Effector memory CD4-positive, alpha-beta T cell (primary cell): ENCODE measurements at regions not wholly inside any gene's neighbourhood (a gene's known extent, or its start where the extent isn't known, plus 50 kb on each side); places are given as distances from the start of the nearest gene placed in this dataset.

Source experiments
- DNase-seq, 3 donors: peaks; one replicate each; pipeline ENCODE4 v3.0.0-alpha.2; 2020
- H3K27ac ChIP-seq: 2 replicates; pipeline ENCODE4 v1.7.0; 2013; ENCODE audit warnings: mild to moderate bottlenecking, low read length, moderate library complexity; ENCODE audit not compliant: insufficient read depth, poor library complexity, severe bottlenecking
- H3K27me3 ChIP-seq: replicated peaks from 2 replicates; pipeline ENCODE4 v1.7.0; 2013; ENCODE audit warnings: mild to moderate bottlenecking, low read length; ENCODE audit not compliant: insufficient read depth, control insufficient read depth, poor library complexity, severe bottlenecking
- H3K36me3 ChIP-seq: 2 replicates; pipeline ENCODE4 v1.7.0; 2013; ENCODE audit warnings: mild to moderate bottlenecking, low read length, moderate library complexity; ENCODE audit not compliant: control insufficient read depth, insufficient read depth
- H3K4me1 ChIP-seq: 2 replicates; pipeline ENCODE4 v1.7.0; 2013; ENCODE audit warnings: low read length, mild to moderate bottlenecking; ENCODE audit not compliant: control insufficient read depth, insufficient read depth, poor library complexity, severe bottlenecking
- H3K4me3 ChIP-seq: 2 replicates; pipeline ENCODE4 v1.7.0; 2013; ENCODE audit warnings: low read length, low read depth, mild to moderate bottlenecking; ENCODE audit not compliant: insufficient read depth, poor library complexity, severe bottlenecking
- H3K9me3 ChIP-seq: 2 replicates; pipeline ENCODE4 v1.7.0; 2013; ENCODE audit warnings: mild to moderate bottlenecking, low read length, moderate library complexity; ENCODE audit not compliant: control insufficient read depth

DNA sequence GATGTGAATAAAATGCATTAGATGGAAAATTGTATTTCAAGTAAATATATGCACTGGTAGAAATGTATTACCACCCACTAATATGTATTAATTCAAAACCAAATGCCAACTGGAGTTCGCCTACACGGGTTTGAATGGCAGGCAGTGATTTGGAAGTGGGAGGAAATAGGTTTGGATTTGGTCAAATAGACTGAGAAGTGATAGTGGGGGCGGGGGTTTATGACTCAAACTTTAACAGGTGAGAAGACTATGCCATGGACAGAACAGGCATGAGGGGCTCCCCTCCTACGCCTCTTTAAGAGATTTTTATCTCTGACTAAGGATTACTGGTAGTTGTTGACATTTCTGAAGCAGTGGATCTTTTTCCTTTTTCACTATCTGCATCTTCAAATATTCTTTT is 677.8 kb downstream of the NTRK3 start:
- H3K9me3 ChIP-seq = no peaks in the 10 kb centered on the region
- no peak overlapping the region for H3K27ac ChIP-seq
- no peaks in the 10 kb centered on the region for H3K27me3 ChIP-seq
- DNase-seq = no peak
- H3K36me3 ChIP-seq = no peaks in the 10 kb centered on the region
- no peak overlapping the region for H3K4me3 ChIP-seq
- H3K4me1 ChIP-seq = no peaks in the 10 kb centered on the region

DNA sequence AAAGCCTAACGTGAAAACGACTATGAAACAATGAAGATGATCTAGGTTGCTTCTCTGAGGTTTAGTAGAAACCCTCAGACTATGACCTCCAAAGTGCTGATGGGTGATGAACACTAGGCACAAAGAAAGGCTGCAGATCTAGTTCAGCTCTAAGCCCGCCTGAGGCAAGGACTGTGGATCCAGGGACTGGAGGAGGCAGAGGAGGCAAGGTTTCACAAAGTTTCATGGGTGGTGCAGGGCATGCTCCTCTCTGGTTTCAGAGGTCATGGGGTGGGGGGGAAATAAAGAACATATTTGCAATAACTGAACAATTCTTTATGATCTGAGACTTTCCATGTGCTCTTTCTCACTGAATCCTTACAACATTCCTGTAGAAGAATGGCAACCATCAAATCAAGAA is 679.2 kb downstream of the NTRK3 start:
- no peaks in the 10 kb centered on the region for H3K27me3 ChIP-seq
- DNase-seq = no peak
- H3K36me3 ChIP-seq = no peaks in the 10 kb centered on the region
- no peaks in the 10 kb centered on the region for H3K4me1 ChIP-seq
- H3K4me3 ChIP-seq = no peak overlapping the region
- no peak overlapping the region for H3K27ac ChIP-seq
- no peaks in the 10 kb centered on the region for H3K9me3 ChIP-seq

DNA sequence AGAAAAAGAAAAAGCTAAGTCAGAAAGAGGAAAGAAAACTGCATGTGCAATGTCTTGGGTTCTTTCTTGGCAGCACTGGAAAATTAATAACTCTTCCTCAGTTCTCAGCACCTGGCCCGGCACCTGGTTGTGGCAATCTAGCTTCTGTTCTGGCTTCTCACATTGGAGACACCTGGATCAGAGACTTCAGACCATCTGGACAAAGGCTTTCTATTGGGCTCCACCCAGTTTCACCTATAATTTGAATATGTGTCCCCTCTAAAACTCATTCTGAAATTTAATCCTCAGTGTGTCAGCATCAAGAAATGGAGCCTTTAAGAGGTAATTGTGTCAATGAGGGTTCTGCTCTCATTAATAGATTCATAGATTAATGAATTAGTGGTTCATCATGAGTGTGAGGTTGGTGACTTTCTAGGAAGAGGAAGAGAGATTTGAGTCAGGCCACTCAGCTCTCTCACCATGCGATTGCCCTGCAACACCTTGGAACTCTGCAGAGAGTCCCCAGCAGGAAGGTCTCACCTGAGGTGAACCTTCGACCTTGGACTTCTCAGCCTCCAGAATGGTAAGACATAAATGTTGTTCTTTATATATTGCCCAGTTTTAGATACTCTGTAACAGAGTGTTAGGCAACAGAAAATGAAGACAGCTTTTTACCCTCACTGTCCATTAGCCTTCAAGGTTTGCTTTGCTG is 679.9 kb downstream of the NTRK3 start:
- Histone ChIP-seq H3K4me3 (no peak overlapping the region), H3K36me3 (no peaks in the 10 kb centered on the region), H3K4me1 (no peaks in the 10 kb centered on the region), H3K9me3 (no peaks in the 10 kb centered on the region), H3K27me3 (no peaks in the 10 kb centered on the region), H3K27ac (no peak overlapping the region)
- no peak for DNase-seq

DNA sequence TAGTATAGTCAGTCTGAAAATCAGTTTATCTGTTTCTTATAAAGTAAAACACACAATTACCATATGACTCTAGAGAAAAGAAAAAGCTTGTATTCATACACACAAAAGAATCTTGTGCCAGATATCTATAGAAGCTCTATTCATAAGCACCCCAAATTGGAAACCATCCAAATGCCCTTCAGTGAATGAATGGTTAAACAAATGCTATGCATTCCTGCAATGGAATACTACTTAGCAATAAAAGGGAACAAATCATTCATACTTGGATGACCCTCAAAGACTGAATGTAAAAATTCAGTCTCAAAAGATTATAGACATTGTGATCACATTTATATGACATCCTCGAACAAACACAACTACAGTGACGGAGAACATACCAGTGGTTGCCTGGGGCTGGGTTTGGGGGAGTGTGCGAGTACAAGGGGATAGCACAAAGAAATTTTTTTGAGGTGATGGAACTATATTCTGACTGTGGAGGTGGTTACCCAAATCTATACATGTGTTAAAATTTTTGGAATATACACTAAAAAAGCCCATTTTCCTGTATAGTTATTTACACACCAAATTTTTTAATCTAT is 680.6 kb downstream of the NTRK3 start:
- Histone ChIP-seq H3K4me3 (no peak overlapping the region), H3K4me1 (no peaks in the 10 kb centered on the region), H3K36me3 (no peaks in the 10 kb centered on the region), H3K27ac (no peak overlapping the region), H3K9me3 (no peaks in the 10 kb centered on the region), H3K27me3 (no peaks in the 10 kb centered on the region)
- no peak for DNase-seq

DNA sequence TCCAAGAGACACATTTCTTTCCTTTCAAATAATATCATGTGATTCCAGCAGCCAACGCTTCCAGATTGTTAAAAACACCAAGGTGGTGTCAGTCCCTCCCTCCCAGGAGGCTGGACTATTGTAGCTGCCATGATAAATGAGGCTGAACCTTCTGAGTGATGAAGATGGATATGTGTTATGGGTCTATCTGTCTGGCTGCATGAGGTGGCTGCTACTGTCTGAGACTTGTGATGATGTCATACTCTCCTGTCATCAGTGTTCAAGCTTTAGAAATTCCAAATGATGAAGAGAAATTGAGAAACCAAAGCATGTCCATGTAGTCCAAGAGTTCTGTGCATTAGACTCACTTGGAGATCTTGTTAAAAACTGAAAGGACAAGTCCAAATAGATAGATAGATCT is 683.0 kb downstream of the NTRK3 start:
- Histone ChIP-seq H3K9me3 (no peaks in the 10 kb centered on the region), H3K4me1 (no peaks in the 10 kb centered on the region), H3K27ac (no peak overlapping the region), H3K36me3 (no peaks in the 10 kb centered on the region), H3K27me3 (no peaks in the 10 kb centered on the region), H3K4me3 (no peak overlapping the region)
- no peak for DNase-seq

DNA sequence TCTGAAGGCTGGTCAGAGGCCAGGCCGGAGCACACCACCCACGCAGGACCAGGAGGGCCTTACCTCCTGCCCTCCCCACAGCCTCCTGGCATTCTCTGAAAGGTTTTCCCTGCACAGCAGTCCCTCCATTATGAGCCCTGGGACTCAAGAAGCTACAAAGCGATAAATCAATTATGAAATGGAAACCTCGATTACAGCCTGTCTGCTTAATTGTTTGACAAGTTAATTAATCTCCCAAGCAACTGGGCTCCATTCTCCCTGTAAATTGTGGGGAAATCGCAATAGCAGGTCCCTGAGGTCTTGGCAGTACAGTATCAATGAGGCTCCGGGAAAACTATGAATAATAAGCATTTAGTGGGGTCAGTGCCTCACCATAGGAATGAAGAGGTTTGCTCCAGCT is 683.5 kb downstream of the NTRK3 start:
- DNase-seq = no peak
- no peaks in the 10 kb centered on the region for H3K4me1 ChIP-seq

DNA sequence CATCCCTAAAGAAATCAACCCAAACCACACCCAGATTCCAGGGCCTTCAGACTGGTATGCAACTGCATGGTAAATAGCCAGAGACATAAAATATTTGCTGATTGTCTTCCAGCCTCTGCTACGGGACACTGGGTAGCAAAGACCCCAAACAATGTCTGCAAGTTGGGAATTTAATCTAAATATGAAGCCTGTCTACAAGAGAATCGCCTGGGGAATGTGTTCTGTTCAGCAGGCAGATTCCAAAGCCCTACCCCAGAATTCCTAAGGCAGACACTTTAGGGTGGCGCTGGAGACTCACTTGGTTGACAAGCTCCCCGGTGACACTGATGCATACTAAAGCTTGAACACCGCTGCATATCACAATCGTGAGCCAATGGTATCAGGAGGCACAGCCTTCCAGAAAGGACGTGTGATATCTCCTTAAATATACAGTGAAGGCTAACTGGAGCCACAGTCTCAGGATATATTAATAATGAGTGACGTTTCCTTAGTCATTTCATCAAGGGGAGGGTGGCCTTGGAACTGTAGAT is 684.1 kb downstream of the NTRK3 start:
- H3K9me3 ChIP-seq = no peaks in the 10 kb centered on the region
- no peak for DNase-seq
- H3K36me3 ChIP-seq = no peaks in the 10 kb centered on the region
- no peak overlapping the region for H3K4me3 ChIP-seq
- no peaks in the 10 kb centered on the region for H3K4me1 ChIP-seq
- H3K27me3 ChIP-seq = no peaks in the 10 kb centered on the region
- no peak overlapping the region for H3K27ac ChIP-seq

More for the DNA sequence above, 683.5 kb downstream of the NTRK3 start:
- Histone ChIP-seq H3K36me3 (no peaks in the 10 kb centered on the region), H3K27me3 (no peaks in the 10 kb centered on the region), H3K4me3 (no peak overlapping the region), H3K27ac (no peak overlapping the region), H3K9me3 (no peaks in the 10 kb centered on the region)

DNA sequence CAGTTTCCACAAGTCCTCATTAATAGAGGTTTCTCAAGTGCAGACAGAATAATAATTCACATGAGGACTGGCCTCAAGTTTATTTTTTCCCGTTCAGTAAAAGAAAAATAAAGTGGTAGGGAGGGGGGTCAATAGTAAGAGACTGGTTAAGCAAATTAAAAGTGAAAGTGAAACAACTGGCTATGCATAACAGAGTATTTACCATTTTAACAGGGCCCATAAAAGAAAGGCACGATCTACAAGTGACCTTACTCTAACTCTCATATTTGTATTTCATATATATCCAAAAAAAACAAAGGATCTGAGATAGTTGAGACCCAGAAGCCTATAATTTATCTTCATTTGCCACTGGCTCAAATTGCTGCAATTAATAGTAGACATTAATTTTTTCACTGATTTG is 686.3 kb downstream of the NTRK3 start:
- no peaks in the 10 kb centered on the region for H3K36me3 ChIP-seq
- H3K4me1 ChIP-seq = no peaks in the 10 kb centered on the region
- H3K9me3 ChIP-seq = no peaks in the 10 kb centered on the region
- peak overlapping the region; percentile 20 for H3K4me3 ChIP-seq
- H3K27me3 ChIP-seq = no peaks in the 10 kb centered on the region
- no peak for DNase-seq
- H3K27ac ChIP-seq = no peak overlapping the region

DNA sequence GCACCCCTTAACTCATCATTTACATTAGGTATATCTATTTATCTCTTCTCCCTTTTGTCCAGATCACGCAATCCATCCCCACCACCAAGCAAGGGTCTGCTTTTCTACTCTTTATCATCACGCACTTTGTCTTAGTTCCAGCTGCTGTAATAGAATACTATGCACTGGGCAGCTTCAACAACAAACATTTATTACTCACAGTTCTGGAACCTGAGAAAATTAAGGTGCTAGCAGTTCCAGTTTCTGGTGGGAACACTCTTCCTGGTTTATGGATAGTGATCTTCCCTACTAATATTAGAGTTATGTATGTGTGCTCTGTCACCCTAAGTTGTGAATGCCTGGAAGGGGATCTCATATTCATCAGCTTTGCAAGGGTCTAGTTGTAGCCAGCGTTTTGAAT is 687.0 kb downstream of the NTRK3 start:
- Histone ChIP-seq H3K36me3 (no peaks in the 10 kb centered on the region), H3K27ac (no peak overlapping the region), H3K4me3 (no peak overlapping the region), H3K27me3 (no peaks in the 10 kb centered on the region), H3K4me1 (no peaks in the 10 kb centered on the region), H3K9me3 (no peaks in the 10 kb centered on the region)
- DNase-seq = no peak

DNA sequence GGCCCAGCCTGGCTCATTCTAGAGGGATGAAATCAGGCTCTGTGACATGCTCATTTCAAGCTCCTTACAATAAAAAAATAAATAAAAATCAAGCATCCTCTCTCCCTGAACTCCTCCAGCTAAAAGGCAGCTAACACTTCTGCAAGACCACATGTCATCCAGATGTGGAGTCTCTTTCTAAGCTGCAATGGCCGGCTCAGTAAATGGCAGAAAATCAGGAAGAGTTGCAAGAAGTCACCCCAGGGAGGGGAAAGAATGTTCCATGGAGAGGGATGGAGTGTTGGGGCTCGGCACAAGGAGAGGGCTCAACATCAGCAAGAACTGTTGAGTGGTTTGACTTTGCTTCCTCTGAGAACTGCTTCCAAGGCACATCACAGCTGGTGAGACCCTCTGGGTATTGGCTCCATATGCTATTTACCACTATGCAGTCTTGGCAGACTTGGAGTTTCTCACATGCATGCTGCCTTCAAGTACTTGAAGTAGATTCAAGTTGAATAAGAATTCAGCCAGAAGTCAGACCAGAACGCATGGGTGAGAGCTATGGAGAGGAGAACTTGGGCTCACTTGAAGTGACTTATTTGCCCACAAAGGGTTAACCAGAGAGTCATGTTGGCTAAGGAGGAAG is 689.0 kb downstream of the NTRK3 start:
- no peak overlapping the region for H3K4me3 ChIP-seq
- no peaks in the 10 kb centered on the region for H3K9me3 ChIP-seq
- H3K27me3 ChIP-seq = no peaks in the 10 kb centered on the region
- H3K36me3 ChIP-seq = no peaks in the 10 kb centered on the region
- H3K27ac ChIP-seq = no peak overlapping the region
- H3K4me1 ChIP-seq = no peaks in the 10 kb centered on the region
- DNase-seq = no peak
